HG03457 (cell line): ENCODE measurements at regions not wholly inside any gene's neighbourhood (a gene's known extent, or its start where the extent isn't known, plus 50 kb on each side); places are given as distances from the start of the nearest gene placed in this dataset.
"Not testable (repeated sequence)": the region's sequence is repeated elsewhere in the genome, so short reads cannot be mapped to it uniquely, and the experiment has no call there.

Experiments used
- ATAC-seq: cut with Tn5 transposase; IDR thresholded peaks from one replicate; pipeline ENCODE4 v1.9.1; 2021; ENCODE audit warnings: moderate number of reproducible peaks; ENCODE audit not compliant: unreplicated experiment

DNA sequence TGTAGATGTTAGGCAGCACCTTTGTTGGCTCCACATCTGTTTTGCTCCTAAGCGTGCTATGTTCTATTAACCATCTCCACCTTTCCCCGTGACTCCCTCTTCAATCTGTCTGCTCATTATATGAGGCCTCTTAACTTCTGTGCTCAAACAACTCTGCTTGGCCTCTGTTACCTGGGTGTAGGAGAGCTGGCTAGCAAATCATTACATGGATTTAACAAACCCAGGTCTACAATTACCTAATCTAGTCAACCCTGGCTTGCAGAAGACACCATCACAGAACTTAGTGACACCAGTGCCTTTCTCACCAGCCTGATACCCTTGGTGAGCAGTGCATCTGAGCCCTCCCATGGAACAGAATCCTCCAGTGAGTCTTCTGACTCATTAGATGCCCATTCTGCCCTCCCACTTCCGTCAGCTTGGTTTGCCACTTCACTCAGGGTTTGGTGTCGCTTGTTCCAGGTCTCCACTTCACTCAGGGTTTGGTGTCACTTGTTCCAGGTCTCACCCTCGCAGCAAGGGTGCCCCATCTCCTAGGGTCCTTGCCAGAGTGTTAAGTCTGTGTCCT is 92.0 kb upstream of the KIF26B start:
- ATAC-seq = no peak

DNA sequence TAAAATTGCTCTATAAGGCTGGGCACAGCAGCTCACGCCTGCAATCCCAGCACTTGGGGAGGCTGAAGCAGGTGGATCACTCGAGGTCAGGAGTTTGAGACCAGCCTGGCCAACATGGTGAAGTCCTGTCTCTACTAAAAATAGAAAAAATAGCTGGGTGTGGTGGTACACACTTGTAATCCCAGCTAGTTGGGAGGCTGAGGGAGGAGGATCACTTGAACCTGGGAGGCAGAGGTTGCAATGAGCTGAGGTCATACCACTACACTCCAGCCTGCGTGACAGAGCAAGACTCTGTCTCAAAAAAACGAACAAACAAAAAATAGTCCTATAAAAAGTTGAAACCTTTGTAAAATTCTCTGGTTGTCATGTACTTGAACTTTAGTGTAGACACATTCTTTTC is 93.0 kb upstream of the KIF26B start:
- ATAC-seq = not testable (repeated sequence)

DNA sequence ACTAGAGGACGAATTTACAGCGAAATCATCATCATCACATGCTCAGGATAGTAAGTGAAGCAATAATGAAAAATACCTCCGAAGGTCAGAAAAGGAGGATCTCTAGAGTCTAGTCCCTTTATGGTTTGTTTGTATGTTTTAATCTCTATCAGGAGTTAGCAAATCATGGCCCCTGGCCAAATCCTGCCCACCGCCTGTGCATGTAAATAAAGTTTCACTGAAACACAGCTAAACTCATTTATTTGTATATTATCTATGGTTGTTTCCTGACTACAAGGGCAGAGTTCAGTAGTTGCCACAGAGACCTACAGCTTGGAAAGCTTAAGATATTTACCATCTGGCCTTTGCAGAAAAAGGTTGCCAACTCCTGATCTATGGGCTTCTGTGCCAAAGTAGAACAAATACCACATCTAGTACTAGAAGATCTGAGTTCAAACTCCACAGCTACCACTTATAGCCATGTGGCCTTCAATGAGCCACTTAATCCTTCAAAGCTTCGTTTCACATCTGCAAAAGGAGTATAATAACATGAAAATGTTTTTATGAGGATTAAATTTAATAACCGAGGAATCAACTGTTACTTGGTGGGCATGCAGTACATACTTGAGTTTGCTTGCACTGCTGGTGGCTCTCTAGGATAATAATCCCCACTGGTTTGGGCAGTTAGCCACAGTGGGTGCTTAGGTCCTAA is 94.0 kb upstream of the KIF26B start:
- no peak for ATAC-seq

DNA sequence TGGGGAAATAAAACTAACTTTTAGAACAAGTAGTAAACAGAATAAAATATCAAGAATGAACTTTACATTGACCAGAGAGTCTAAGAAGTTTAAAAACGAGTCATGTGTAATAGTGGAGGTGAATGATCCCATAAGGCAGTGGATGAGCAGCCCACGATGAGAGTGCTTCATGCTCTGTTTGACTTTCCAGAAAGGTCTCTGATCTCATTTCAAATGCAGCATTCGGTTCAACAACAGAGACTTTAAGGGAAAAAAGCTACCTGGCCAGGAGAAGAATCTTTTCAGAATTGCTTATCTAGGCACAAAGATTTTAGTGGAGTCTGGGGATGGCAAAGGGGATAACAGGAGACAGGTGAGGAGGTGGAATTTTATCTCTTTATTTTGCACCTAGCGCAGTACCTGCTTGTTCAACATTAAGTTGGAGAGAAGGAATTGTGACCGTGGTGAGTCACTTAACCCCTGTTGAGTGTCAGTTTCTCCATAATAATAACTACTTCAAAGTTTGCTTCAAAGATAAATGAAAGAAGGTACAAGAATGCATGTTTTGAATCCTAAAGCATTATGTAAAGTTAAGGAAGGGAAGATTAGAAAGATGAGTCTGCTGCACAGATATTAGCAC is 94.9 kb upstream of the KIF26B start:
- ATAC-seq = no peak

DNA sequence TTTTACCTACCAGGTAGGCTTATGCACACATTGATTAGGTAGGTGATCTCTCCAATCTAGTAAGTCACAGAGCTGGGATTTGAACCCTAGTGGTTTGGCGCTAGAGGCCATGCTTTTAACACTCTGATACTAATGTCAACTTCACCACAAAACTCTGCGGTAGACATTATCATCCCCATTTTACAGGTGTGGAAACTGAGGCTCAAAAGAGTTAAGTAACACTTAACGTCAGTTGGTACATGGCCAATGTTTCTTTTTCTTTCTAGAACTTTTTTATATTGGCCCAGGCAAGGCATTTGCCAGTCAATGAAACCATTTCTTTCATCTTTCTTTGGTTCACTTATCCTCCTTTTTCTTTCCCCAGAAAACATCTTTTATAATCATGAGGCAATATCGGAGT is 95.9 kb upstream of the KIF26B start:
- no peak for ATAC-seq

DNA sequence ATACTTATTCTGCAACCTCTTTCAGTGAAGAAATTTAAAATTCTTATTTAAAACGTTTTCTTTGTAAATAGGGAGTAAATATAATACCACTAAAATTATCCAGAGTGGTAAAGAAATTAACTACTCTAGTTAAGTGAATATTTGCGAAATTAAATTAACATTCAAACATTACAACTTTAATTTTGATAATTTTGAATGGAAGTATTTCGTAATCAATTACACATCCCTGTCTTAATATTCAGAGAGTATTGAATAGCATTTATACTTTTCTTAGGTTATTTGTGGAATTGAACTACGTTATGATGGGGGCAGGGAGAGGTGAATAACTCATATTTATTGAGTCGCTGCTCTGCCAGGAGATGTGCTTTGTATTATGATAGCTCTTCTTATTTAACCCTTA is 96.3 kb upstream of the KIF26B start:
- no peak for ATAC-seq

DNA sequence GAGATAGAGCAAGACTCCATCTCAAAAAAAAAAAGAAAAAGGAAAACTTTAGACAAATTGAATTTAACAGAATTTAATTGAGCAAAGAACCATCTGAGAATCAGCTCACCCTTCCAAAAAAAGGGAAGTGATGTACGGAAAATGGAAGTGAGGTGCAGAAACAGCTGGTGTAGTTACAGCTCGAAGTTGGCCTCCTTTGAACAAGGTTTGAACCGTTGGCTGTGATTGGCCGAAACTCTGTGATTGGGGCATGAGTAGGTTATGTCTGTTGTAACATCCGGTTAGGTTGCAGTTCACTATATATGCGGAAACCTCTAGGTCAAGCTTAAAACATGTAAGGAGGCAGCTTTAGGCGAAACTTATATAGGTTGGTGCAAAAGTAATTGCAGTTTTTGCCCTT is 97.9 kb upstream of the KIF26B start:
- ATAC-seq = no peak

DNA sequence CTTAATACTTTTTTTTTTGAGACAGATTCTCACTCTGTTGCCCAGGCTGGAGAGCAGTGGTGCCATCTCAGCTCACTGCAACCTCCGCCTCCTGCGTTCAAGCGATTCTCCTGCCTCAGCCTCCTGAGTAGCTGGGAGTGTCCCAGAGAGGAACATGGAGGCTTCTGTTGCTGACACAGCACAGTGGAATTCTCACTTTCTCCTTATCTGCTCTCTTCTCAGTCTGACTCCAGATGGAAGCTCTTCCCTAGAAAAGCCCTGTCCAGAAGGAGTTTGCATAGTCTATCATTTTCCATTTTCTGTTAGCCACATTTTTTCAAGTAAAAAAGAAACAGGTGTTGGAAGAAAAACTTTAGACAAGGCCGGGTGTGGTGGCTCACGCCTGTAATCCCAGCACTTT is 98.5 kb upstream of the KIF26B start:
- ATAC-seq = not testable (repeated sequence)

DNA sequence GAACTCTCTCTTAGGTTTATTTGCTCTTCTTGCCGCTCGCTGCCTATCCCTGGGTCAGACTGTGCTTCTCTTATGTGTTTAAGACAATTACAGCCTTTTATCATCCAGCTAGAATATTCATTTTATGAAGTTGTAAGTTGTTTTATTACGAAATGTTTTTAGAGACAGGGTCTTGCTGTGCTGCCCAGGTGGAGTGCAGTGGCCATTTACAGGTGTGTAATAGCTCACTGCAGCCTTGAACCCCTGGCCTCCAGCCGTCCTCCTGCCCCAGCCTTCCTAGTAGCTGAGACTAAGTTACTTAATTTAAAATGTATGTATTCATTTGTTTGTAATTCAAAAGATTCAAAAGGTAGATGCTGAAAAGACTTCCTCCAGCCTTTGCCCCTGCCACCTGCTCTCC is 99.0 kb upstream of the KIF26B start:
- no peak for ATAC-seq

DNA sequence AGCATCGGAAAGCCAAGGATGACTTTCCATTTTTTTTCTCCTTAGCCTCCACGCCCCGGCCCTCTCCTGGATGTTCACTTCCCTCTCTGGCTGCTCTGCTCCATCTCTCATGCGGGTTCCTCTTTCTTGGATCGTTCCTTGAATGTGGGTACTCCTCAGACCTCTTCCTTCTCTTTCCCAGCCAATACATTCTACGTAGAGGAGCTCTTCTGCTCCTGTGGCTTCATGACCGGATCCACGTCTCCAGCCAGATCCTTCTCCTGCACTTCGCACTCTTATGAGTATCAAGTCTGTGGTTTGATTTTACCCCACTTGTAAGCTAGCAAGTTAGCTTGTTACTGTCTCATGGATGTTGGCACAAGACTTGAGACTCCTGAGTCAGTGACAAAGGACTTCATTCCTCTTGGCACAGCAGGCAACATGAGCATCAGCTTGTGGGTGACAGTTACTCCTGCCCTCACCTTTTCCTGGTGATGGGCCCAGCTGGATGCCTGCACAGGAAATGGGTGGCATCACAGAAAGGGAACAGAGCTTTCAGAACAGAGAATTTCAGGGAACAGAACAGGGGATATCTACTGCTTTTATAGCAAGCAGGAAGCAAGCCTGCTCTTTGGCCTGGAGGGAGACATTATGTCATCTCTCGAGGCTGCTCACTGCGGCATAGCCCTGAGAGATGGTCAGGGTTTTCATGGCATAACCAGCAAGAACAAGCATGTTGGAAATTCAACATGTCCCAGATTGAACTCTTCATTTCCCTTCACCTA is 100.1 kb upstream of the KIF26B start:
- no peak for ATAC-seq

DNA sequence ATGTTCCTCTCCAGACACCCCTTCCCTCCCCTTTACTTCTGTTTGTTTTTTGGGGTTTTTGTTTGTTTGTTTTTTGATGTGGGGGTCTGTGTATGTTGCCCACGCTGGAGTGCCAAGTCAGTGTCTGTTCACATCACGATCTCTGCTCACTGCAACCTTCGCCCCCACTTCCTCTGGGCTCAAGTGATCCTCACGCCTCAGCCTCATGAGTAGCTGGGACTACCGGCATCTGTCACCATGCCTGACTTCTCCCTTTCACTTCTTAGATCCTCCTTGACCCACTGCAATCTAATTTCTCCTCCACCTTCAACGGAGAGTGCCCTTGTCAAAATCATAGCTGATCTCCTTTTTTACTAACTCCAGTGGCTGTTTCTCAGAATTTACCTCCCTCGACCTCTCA is 100.7 kb upstream of the KIF26B start:
- no peak for ATAC-seq

DNA sequence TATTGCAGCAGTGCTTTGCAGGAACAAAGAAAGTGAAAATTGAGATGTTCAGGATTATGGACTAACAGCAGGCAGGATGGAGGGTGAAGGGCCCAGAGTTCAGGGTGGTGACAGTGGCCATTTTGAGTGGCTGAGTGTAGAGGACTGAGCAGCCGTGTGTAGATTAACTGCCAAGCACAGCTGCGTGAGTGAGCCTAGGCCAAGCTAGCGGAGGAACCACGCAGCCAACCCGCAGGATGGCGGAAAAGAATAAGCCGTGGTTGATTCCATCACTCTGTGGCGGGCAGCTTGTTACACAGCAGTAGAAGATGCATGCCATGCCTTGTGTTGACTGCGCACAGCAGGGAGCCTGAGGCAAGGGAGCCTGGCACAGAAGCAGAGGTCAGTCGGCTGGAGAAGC is 102.5 kb upstream of the KIF26B start:
- no peak for ATAC-seq

DNA sequence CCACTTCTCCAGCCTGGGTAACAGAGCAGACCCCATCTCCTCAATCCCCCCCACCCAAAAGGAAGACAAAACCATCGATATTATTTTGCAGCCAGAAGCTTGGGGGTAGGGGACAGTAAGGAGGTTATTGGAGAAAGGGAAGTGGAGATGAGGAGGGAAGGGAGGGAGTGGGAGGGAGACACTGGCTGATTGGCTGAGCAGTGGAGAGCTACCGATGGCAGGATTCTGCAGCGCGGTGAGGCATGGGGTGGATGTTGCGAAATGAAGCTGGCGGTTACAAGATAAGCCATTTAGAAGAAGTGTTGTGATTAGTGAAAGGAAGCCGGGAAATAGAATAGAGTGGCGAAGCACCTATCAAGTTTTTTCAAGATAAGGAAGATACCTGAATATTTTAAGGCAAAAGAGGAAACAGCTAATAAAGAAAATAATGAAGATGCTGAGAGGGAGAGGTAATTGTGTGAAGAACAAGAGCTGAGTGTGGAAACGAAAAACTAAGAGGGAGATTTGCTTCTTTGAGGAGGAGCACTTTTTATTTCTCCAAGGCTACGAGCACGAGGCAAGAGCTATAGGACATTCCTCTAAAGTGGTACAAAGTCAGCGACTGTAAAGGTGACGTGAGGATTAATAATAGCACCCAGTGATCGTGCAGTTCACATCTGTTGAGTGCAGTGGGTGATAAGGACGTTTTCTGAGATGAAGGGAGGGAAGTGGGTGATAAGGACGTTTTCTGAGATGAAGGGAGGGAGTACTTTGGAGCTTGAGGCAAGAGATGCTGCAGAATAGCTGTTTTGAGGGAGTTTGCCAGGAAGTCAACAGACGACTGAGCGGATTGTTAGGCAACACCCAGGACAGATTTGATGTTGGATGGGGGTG is 103.2 kb upstream of the KIF26B start:
- ATAC-seq = no peak

DNA sequence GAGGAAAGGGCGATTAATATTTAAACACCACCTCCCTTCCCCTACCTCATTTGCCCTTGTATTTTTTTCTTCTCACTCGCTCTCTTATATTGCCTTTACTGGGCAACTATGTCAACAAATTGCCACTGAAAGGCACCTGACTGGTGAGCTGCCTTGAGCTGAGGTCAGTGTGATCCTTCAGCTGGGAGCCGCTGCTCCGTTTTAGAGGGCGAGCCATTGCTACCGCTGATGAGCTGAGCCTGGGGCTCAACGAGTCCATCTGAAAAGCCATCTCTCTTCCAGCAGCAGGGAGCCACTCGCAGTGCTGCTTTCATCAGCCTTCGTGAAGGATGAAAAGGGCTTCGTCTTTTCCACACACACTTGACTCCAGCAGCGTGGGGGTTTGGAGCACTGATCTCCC is 108.0 kb upstream of the KIF26B start:
- ATAC-seq = no peak

DNA sequence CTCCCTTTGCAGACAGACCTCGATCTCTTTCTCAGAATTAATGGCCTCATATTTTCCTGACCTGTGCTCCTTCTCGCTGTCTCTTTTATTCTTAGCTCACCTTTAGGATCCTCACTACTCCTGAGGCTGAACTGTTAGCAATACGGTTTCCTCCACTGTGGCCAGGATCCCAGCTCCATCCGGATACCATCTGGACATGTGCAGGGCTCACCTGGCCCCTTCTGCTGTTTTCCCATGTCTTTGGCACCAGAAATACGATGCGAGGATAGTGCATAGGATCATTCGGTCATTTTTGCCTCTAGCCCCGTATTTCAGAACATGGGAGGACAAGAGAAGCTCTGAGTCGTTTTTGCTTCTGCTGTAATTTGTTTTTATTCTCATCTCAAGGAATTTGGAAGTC is 108.5 kb upstream of the KIF26B start:
- ATAC-seq = no peak

DNA sequence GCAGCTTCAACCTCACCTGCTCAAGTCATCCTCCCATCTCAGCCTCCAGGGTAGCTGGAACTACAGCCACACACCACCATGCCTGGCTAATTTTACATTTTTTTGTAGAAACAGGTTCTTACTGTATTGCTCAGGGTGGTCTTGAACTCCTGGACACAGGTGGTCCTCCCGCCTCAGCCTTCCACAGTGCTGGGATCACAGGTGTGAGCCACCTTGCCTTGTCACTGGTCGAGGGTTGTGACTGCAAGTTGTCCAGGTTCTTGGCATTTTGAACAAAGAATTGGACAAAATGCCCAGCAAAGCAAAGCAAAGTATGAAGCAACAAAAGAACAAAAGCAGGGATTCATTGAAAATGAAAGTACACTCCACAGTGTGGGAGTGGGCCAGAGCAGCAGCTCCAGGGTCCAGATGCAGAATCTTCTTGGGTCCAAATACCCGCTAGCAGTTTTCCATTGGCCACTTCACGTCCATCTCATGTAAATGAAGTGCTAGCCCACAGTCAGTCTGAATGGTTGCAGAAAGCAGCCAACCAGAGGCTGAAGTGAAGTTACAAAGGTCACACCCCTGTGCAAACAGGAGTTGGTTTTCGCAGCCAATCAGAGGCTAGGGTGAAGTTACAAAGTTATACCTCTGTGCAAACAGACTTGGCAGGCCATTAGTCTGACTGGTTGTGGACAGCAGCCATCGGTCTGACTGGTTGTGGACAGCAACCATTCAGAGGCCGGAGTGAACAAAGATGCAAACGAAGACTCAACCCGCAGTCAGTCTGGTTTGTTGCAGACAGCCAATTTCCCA is 109.5 kb upstream of the KIF26B start:
- ATAC-seq = no peak

DNA sequence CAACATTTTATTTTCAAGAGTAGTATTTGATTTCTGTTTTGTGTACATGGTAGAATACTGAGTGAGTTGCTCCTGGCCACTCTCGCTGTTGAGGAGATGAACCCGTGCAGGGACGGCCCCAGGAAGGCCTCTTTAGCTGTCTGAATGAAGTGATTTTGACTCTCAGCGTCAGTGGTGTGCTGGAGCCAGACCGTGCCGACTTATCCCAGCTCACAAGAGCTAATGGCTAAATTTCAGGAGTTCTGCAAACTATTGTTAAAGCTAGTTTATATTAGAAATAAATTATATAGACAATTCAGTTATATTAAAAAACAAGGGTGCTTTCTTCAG is 111.2 kb upstream of the KIF26B start:
- ATAC-seq = no peak

DNA sequence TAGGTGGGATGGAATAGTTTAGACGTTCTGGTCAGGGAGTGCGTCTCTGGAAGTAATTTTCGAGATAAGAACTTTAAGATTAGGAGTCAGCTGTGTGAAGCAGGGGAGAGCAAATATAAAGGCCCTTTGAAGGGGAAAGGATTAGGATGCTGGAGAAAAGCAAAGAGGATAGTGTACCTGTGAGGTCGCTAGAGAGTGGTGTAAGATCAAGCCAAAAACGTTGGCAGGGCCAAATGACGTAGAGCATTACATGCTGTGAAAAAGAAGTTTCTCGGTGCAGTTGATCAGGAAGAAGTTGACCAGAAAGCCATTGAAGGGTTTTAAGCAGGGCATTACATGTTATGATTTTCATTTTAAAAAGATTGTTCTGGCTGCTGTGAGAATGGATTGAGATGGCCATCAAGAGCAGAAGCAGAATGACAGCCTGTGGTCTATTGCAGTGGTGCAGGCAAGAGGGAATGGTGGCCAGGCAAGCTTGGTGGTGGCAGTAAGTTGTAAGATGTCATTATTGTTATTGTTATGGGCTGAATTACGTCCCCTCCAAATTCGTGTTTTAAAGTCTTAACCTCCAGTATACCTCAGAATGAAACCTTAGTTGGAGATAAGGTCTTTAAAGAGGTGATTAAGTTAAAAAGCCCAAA is 113.6 kb upstream of the KIF26B start:
- ATAC-seq = no peak

DNA sequence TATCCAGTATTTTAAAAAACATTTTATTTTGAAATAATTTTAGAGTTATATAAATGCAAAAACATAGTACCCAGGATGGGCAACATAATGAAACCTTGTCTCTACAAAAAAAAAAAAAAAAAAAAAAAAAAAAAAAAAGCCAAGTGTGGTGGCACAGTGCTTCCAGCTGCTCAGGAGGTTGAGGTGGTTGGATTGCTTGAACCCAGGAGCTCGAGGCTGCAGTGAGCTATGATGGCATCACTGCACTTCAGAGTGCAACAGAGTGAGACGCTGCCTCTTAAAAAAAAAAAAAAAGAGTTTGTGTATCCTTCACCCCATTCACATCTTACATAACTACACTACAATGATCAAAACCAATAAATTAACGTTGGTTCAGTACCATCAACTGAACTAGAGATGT is 115.6 kb upstream of the KIF26B start:
- no peak for ATAC-seq

DNA sequence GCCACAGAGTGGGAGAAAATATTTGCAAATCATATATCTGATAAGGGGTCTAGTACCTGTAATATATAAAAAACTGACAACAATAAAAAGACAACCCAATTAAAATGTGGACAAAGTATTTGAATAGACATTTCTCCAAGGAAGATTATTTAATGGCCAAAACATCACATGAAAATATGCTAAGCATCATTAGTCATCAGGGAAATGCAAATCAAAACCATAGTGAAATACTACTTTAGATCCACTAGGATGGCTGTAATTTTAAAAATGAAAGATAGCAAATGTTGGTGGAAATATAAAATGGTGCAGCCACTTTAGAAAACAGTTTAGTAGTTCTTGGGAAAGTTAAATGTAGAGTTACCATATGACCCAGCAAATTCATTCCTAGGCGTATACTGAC is 118.7 kb upstream of the KIF26B start:
- ATAC-seq = no peak
